ENCODE measurements at regions not wholly inside any gene's neighbourhood (a gene's known extent, or its start where the extent isn't known, plus 50 kb on each side); places are given as distances from the start of the nearest gene placed in this dataset.

- no peak for TF ChIP-seq ZNF251 (CRISPR knock-in tag; IDR thresholded peaks at IDR 0.05)
- TF ChIP-seq DMTF1 (CRISPR knock-in tag; IDR thresholded peaks at IDR 0.05) = no peak
- no peak for TF ChIP-seq ZNF660 (CRISPR knock-in tag; IDR thresholded peaks at IDR 0.05; ENCODE audit: borderline replicate concordance, low read depth)
- no peak for TF ChIP-seq PHB2 (IDR thresholded peaks at IDR 0.05; ENCODE audit: partially characterized antibody)
- no peak for TF ChIP-seq RXRB (CRISPR knock-in tag; IDR thresholded peaks at IDR 0.05; ENCODE audit: borderline replicate concordance)
- TF ChIP-seq SIX4 (CRISPR knock-in tag; IDR thresholded peaks at IDR 0.05) = no peak
- TF ChIP-seq DPF2 (CRISPR knock-in tag; IDR thresholded peaks at IDR 0.05; ENCODE audit: borderline replicate concordance, low read depth) = no peak
Observed at GRCh38 chr21:29481641-29482040, 182.9 kb downstream of the BACH1 start (continued).

- Histone ChIP-seq H3K4me2 (ENCODE audit: low read depth, low read length) (no peak overlapping the region), H3K4me3 (replicated peaks in 1 of 3; ENCODE audit: insufficient read depth in 1 of 3, low read depth in 2 of 3, low read length in 3 of 3) (no peak overlapping the region), H3K27ac (ENCODE audit: extremely low read length, insufficient read depth, low read length) (no peak overlapping the region), H3K27me3 (ENCODE audit: control insufficient read depth in 1 of 2, insufficient read depth in 2 of 2, low read length in 2 of 2) (no peaks in the 10 kb centered on the region), H3K9ac (ENCODE audit: insufficient read depth, low read depth, low read length) (no peak overlapping the region), H3K4me1 (ENCODE audit: insufficient read depth, low read length) (no peaks in the 10 kb centered on the region), H3K36me3 (replicated peaks in 1 of 2; ENCODE audit: control insufficient read depth in 1 of 2, insufficient read depth in 2 of 2, low read length in 2 of 2) (no peaks in the 10 kb centered on the region), H3K79me2 (ENCODE audit: insufficient read depth, low read length) (no peaks in the 10 kb centered on the region), H2AFZ (ENCODE audit: low read length) (no peak overlapping the region), H3K9me3 (ENCODE audit: low read length) (no peaks in the 10 kb centered on the region), H4K20me1 (ENCODE audit: insufficient read depth, low read length) (no peaks in the 10 kb centered on the region)
- intact Hi-C loops (cut with micrococcal nuclease; ENCODE audit: unreplicated experiment) (no loop called here), in situ Hi-C loops (cut with HindIII; ENCODE audit: extremely low pct_ligation_motif_present, low pct_unique_long_range_greater_than_20kb) (no loop called here)
- no peak for FAIRE-seq
- no TSS peak for BruUV-seq (replicated peaks)
- no peak for TF ChIP-seq SRSF9 (IDR thresholded peaks at IDR 0.05; ENCODE audit: borderline replicate concordance, insufficient read depth, low read depth, low read length, poor library complexity, severe bottlenecking)
- TF ChIP-seq MAFK (conservative IDR thresholded peaks at IDR 0.05 in 1 of 2, IDR thresholded peaks at IDR 0.05 in 1 of 2; ENCODE audit: low read length in 2 of 2) = peak; percentile 44 to 70; a peak in 3 of 4 replicates
- no peak for TF ChIP-seq ATF7 (IDR thresholded peaks at IDR 0.05)
- no peak for TF ChIP-seq ATF7 (CRISPR knock-in tag; IDR thresholded peaks at IDR 0.05)
- no peak for TF ChIP-seq SALL1 (CRISPR knock-in tag; IDR thresholded peaks at IDR 0.05)
- peak; percentile 62; the same call in 1 of the 2 replicates for TF ChIP-seq MAFF (IDR thresholded peaks at IDR 0.05; ENCODE audit: low read depth, low read length)
- no peak for TF ChIP-seq CCDC6 (CRISPR knock-in tag; IDR thresholded peaks at IDR 0.05)
- no peak for TF ChIP-seq TGIF2 (CRISPR knock-in tag; IDR thresholded peaks at IDR 0.05)
- TF ChIP-seq ZBTB7B (CRISPR knock-in tag; IDR thresholded peaks at IDR 0.05) = no peak
- TF ChIP-seq ZNF530 (CRISPR knock-in tag; IDR thresholded peaks at IDR 0.05; ENCODE audit: low read depth) = no peak
- TF ChIP-seq RFXAP (CRISPR knock-in tag; IDR thresholded peaks at IDR 0.05; ENCODE audit: borderline replicate concordance) = no peak
- no peak for TF ChIP-seq AHR (CRISPR knock-in tag; IDR thresholded peaks at IDR 0.05)
- no peak for TF ChIP-seq ZNF234 (CRISPR knock-in tag; conservative IDR thresholded peaks at IDR 0.05)
- TF ChIP-seq KAT7 (CRISPR knock-in tag; IDR thresholded peaks at IDR 0.05; ENCODE audit: borderline replicate concordance) = no peak
- no peak for TF ChIP-seq ZNF296 (CRISPR knock-in tag; conservative IDR thresholded peaks at IDR 0.05)
- no peak for TF ChIP-seq BATF2 (CRISPR knock-in tag; IDR thresholded peaks at IDR 0.05)
- no peak for TF ChIP-seq ZSCAN29 (CRISPR knock-in tag; conservative IDR thresholded peaks at IDR 0.05)
- CTCF ChIA-PET (ENCODE audit: low intra/inter-chr PET ratio, low total read pairs) = no interaction called here
- no peak for DNase-seq (ENCODE audit: low spot score)
- no peak for ATAC-seq
- POLR2A ChIA-PET = no interaction called here
Observed at GRCh38 chr21:29486306-29486807, 187.6 kb downstream of the BACH1 start.

Data from HepG2 (cell line).